ENCODE measurements at regions not wholly inside any gene's neighbourhood (a gene's known extent, or its start where the extent isn't known, plus 50 kb on each side); places are given as distances from the start of the nearest gene placed in this dataset.
A peak's percentile ranks its signal among the peaks of the same experiment; 100 is the strongest.

DNA sequence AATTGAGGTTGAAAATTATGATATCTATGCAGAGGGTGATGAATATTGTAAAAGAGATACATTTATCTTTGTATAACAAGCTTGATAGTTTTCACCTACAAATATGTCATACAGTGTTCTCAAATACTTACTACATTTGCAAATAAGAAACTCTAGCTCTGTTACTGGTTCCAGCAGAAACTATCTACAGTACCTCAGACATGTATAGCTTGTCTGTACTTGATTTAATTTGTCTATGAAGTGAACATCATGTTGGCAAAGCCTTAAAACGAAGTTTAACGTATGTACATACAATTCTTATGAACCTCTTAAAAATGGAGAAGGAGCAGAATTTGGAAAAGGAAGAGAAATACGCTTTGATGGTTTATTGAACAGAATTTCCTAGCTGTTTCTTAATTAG is 201.4 kb upstream of the MARCKS start:
- POLR2A ChIA-PET = interaction anchor here (0.8 kb wide), 1 partner anchor 9 kb away, joined by 3 read pairs; no protein-coding TSS in a partner anchor
- WGBS (ENCODE audit: low lambda C conversion rate) = 97% methylated on average over 3 of the region's 3 CpGs

More for the DNA sequence above, 201.4 kb upstream of the MARCKS start:
- Histone ChIP-seq H3K4me2 (no peak overlapping the region), H3K79me2 (ENCODE audit: insufficient read depth) (no peaks in the 10 kb centered on the region), H3K27ac (ENCODE audit: low read depth in 2 of 2, low read length in 1 of 2) (peak overlapping the region in 1 of 2 experiments; percentile 83; a peak in 1 of 4 replicates), H4K20me1 (ENCODE audit: insufficient read depth) (no peaks in the 10 kb centered on the region), H3K9me2 (no peaks in the 10 kb centered on the region), H3F3A (replicated peaks; ENCODE audit: insufficient read depth) (peaks cover 29% of the 10 kb centered on the region), H3K4me1 (ENCODE audit: control insufficient read depth in 1 of 2, insufficient read depth in 2 of 2, low read depth in 1 of 2, low read length in 1 of 2) (peaks cover 0 to 6% of the 10 kb centered on the region in 2 experiments; a peak in 2 of 4 replicates), H2AFZ (ENCODE audit: low read depth) (peak overlapping the region; percentile 54; the same call in 1 of the 2 replicates), H3K36me3 (replicated peaks in 1 of 2; ENCODE audit: control insufficient read depth in 1 of 2, insufficient read depth in 2 of 2, low read length in 1 of 2) (no peaks in the 10 kb centered on the region), H3K27me3 (ENCODE audit: insufficient read depth) (no peaks in the 10 kb centered on the region), H3K9me3 (no peaks in the 10 kb centered on the region), H3K9ac (no peak overlapping the region), H3K4me3 (ENCODE audit: low read depth in 2 of 2, low read length in 1 of 2) (no peak overlapping the region)
- DNase-seq = no peak
- no peak for TF ChIP-seq EZH2phosphoT487 (IDR thresholded peaks at IDR 0.05; ENCODE audit: borderline replicate concordance, low read depth)
- TF ChIP-seq TAF1 (IDR thresholded peaks at IDR 0.05; ENCODE audit: borderline replicate concordance, low read depth, low read length) = no peak
- TF ChIP-seq, protein P1, sequence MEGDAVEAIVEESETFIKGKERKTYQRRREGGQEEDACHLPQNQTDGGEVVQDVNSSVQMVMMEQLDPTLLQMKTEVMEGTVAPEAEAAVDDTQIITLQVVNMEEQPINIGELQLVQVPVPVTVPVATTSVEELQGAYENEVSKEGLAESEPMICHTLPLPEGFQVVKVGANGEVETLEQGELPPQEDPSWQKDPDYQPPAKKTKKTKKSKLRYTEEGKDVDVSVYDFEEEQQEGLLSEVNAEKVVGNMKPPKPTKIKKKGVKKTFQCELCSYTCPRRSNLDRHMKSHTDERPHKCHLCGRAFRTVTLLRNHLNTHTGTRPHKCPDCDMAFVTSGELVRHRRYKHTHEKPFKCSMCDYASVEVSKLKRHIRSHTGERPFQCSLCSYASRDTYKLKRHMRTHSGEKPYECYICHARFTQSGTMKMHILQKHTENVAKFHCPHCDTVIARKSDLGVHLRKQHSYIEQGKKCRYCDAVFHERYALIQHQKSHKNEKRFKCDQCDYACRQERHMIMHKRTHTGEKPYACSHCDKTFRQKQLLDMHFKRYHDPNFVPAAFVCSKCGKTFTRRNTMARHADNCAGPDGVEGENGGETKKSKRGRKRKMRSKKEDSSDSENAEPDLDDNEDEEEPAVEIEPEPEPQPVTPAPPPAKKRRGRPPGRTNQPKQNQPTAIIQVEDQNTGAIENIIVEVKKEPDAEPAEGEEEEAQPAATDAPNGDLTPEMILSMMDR (IDR thresholded peaks at IDR 0.05) = no peak
- no peak for TF ChIP-seq RXRA (IDR thresholded peaks at IDR 0.05; ENCODE audit: borderline replicate concordance, low read depth)
- TF ChIP-seq RAD21 (IDR thresholded peaks at IDR 0.05; ENCODE audit: low read length) = no peak
- TF ChIP-seq, protein P2, sequence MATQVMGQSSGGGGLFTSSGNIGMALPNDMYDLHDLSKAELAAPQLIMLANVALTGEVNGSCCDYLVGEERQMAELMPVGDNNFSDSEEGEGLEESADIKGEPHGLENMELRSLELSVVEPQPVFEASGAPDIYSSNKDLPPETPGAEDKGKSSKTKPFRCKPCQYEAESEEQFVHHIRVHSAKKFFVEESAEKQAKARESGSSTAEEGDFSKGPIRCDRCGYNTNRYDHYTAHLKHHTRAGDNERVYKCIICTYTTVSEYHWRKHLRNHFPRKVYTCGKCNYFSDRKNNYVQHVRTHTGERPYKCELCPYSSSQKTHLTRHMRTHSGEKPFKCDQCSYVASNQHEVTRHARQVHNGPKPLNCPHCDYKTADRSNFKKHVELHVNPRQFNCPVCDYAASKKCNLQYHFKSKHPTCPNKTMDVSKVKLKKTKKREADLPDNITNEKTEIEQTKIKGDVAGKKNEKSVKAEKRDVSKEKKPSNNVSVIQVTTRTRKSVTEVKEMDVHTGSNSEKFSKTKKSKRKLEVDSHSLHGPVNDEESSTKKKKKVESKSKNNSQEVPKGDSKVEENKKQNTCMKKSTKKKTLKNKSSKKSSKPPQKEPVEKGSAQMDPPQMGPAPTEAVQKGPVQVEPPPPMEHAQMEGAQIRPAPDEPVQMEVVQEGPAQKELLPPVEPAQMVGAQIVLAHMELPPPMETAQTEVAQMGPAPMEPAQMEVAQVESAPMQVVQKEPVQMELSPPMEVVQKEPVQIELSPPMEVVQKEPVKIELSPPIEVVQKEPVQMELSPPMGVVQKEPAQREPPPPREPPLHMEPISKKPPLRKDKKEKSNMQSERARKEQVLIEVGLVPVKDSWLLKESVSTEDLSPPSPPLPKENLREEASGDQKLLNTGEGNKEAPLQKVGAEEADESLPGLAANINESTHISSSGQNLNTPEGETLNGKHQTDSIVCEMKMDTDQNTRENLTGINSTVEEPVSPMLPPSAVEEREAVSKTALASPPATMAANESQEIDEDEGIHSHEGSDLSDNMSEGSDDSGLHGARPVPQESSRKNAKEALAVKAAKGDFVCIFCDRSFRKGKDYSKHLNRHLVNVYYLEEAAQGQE (IDR thresholded peaks at IDR 0.05; ENCODE audit: low read depth, low read length) = no peak
- TF ChIP-seq, protein P3, sequence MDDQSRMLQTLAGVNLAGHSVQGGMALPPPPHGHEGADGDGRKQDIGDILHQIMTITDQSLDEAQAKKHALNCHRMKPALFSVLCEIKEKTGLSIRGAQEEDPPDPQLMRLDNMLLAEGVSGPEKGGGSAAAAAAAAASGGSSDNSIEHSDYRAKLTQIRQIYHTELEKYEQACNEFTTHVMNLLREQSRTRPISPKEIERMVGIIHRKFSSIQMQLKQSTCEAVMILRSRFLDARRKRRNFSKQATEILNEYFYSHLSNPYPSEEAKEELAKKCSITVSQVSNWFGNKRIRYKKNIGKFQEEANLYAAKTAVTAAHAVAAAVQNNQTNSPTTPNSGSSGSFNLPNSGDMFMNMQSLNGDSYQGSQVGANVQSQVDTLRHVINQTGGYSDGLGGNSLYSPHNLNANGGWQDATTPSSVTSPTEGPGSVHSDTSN (IDR thresholded peaks at IDR 0.05) = no peak
- no peak for TF ChIP-seq GABPA (IDR thresholded peaks at IDR 0.05; ENCODE audit: low read depth)
- TF ChIP-seq, protein P4, sequence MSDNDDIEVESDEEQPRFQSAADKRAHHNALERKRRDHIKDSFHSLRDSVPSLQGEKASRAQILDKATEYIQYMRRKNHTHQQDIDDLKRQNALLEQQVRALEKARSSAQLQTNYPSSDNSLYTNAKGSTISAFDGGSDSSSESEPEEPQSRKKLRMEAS (IDR thresholded peaks at IDR 0.05; ENCODE audit: low read depth) = no peak
- no peak for TF ChIP-seq NRF1 (IDR thresholded peaks at IDR 0.05; ENCODE audit: low read depth, low read length)
- no peak for TF ChIP-seq TEAD4 (IDR thresholded peaks at IDR 0.05; ENCODE audit: borderline replicate concordance, insufficient read depth)
- CTCF ChIA-PET = no interaction called here

Measured in SK-N-SH (cell line).